Fibroblast of skin of right biceps (primary cell): ENCODE measurements at regions not wholly inside any gene's neighbourhood (a gene's known extent, or its start where the extent isn't known, plus 50 kb on each side); places are given as distances from the start of the nearest gene placed in this dataset.

Source experiments
- DNase-seq: peaks from one replicate; pipeline ENCODE4 v3.0.0-alpha.2; 2013

GRCh38 chr5:125262782-125263181 is 516.3 kb upstream of the ZNF608 start:
- peak; percentile 28 for DNase-seq

- peak; percentile 20 for DNase-seq
These were observed 516.9 kb upstream of the ZNF608 start for GRCh38 chr5:125263356-125263755.

- no peak for DNase-seq
These were observed 519.7 kb upstream of the ZNF608 start for GRCh38 chr5:125266106-125266505.

GRCh38 chr5:125267636-125268248 is 521.3 kb upstream of the ZNF608 start:
- no peak for DNase-seq

- no peak for DNase-seq
These were observed 523.5 kb upstream of the ZNF608 start for GRCh38 chr5:125269926-125270325.

GRCh38 chr5:125272357-125272756 is 525.9 kb upstream of the ZNF608 start:
- DNase-seq: no peak

GRCh38 chr5:125274211-125274610 is 527.8 kb upstream of the ZNF608 start:
- DNase-seq: no peak

- peak; percentile 68 for DNase-seq
These were observed 528.7 kb upstream of the ZNF608 start for GRCh38 chr5:125274938-125275724.

- no peak for DNase-seq
These were observed 529.3 kb upstream of the ZNF608 start for GRCh38 chr5:125275725-125276090.

- DNase-seq: no peak
These were observed 529.7 kb upstream of the ZNF608 start for GRCh38 chr5:125276096-125276495.

GRCh38 chr5:125277494-125278154 is 531.2 kb upstream of the ZNF608 start:
- peak; percentile 93 for DNase-seq

- no peak for DNase-seq
These were observed 532.3 kb upstream of the ZNF608 start for GRCh38 chr5:125278711-125279110.

GRCh38 chr5:125281667-125282066 is 535.2 kb upstream of the ZNF608 start:
- no peak for DNase-seq

GRCh38 chr5:125283372-125283771 is 536.9 kb upstream of the ZNF608 start:
- no peak for DNase-seq

GRCh38 chr5:125286271-125286670 is 539.8 kb upstream of the ZNF608 start:
- DNase-seq: no peak

- DNase-seq: no peak
These were observed 543.2 kb upstream of the ZNF608 start for GRCh38 chr5:125289606-125290005.

- DNase-seq: no peak
These were observed 544.5 kb upstream of the ZNF608 start for GRCh38 chr5:125290935-125291334.

- no peak for DNase-seq
These were observed 545.0 kb upstream of the ZNF608 start for GRCh38 chr5:125291447-125291846.

- no peak for DNase-seq
These were observed 546.8 kb upstream of the ZNF608 start for GRCh38 chr5:125293223-125293622.

- no peak for DNase-seq
These were observed 547.3 kb upstream of the ZNF608 start for GRCh38 chr5:125293726-125294125.

- no peak for DNase-seq
These were observed 548.4 kb upstream of the ZNF608 start for GRCh38 chr5:125294844-125295243.

GRCh38 chr5:125295405-125295872 is 549.0 kb upstream of the ZNF608 start:
- DNase-seq: peak; percentile 72

- DNase-seq: no peak
These were observed 551.8 kb upstream of the ZNF608 start for GRCh38 chr5:125298258-125298657.
